ENCODE measurements at regions not wholly inside any gene's neighbourhood (a gene's known extent, or its start where the extent isn't known, plus 50 kb on each side); places are given as distances from the start of the nearest gene placed in this dataset.

- no peak overlapping the region for H3K9ac ChIP-seq (ENCODE audit: insufficient read length)
- no peak overlapping the region for H3K27ac ChIP-seq
- no peak for TF ChIP-seq EZH2 (IDR thresholded peaks at IDR 0.05)
- no peak for TF ChIP-seq POLR2AphosphoS5 (IDR thresholded peaks at IDR 0.05; ENCODE audit: borderline replicate concordance, low read depth, low read length)
- no peak for TF ChIP-seq FOXP2 (optimal IDR thresholded peaks at IDR 0.05; ENCODE audit: control extremely low read depth, extremely low read length, insufficient read depth)
- no peaks in the 10 kb centered on the region for H3K9me3 ChIP-seq (ENCODE audit: low read depth, low read length)
- no peaks in the 10 kb centered on the region for H3K36me3 ChIP-seq (ENCODE audit: insufficient read depth, low read length)
- DNase-seq (ENCODE audit: low read depth, low spot score): no peak
- H3K4me3 ChIP-seq: no peak overlapping the region
These were observed 90.1 kb upstream of the PAK5 start for GRCh38 chr20:9928955-9929354.

- Histone ChIP-seq H3K27ac (no peak overlapping the region), H3K9me3 (ENCODE audit: low read depth, low read length) (no peaks in the 10 kb centered on the region), H3K9ac (ENCODE audit: insufficient read length) (no peak overlapping the region), H3K36me3 (ENCODE audit: insufficient read depth, low read length) (no peaks in the 10 kb centered on the region), H3K4me3 (no peak overlapping the region)
- DNase-seq (ENCODE audit: low read depth, low spot score): no peak
- no peak for TF ChIP-seq EZH2 (IDR thresholded peaks at IDR 0.05)
- TF ChIP-seq POLR2AphosphoS5 (IDR thresholded peaks at IDR 0.05; ENCODE audit: borderline replicate concordance, low read depth, low read length): no peak
- no peak for TF ChIP-seq FOXP2 (optimal IDR thresholded peaks at IDR 0.05; ENCODE audit: control extremely low read depth, extremely low read length, insufficient read depth)
These were observed 89.4 kb upstream of the PAK5 start for GRCh38 chr20:9928281-9928737.

GRCh38 chr20:9927224-9927623 lies 88.3 kb upstream of the PAK5 start:
- no peak overlapping the region for H3K4me3 ChIP-seq
- no peaks in the 10 kb centered on the region for H3K36me3 ChIP-seq (ENCODE audit: insufficient read depth, low read length)
- H3K9ac ChIP-seq (ENCODE audit: insufficient read length): no peak overlapping the region
- TF ChIP-seq EZH2 (IDR thresholded peaks at IDR 0.05): no peak
- TF ChIP-seq POLR2AphosphoS5 (IDR thresholded peaks at IDR 0.05; ENCODE audit: borderline replicate concordance, low read depth, low read length): no peak
- no peak for TF ChIP-seq FOXP2 (optimal IDR thresholded peaks at IDR 0.05; ENCODE audit: control extremely low read depth, extremely low read length, insufficient read depth)
- no peak for DNase-seq (ENCODE audit: low read depth, low spot score)
- no peaks in the 10 kb centered on the region for H3K9me3 ChIP-seq (ENCODE audit: low read depth, low read length)
- H3K27ac ChIP-seq: no peak overlapping the region

GRCh38 chr20:9926476-9926875 lies 87.6 kb upstream of the PAK5 start:
- no peak overlapping the region for H3K9ac ChIP-seq (ENCODE audit: insufficient read length)
- no peak overlapping the region for H3K27ac ChIP-seq
- no peaks in the 10 kb centered on the region for H3K9me3 ChIP-seq (ENCODE audit: low read depth, low read length)
- no peak for TF ChIP-seq EZH2 (IDR thresholded peaks at IDR 0.05)
- no peak for TF ChIP-seq POLR2AphosphoS5 (IDR thresholded peaks at IDR 0.05; ENCODE audit: borderline replicate concordance, low read depth, low read length)
- TF ChIP-seq FOXP2 (optimal IDR thresholded peaks at IDR 0.05; ENCODE audit: control extremely low read depth, extremely low read length, insufficient read depth): no peak
- no peaks in the 10 kb centered on the region for H3K36me3 ChIP-seq (ENCODE audit: insufficient read depth, low read length)
- no peak overlapping the region for H3K4me3 ChIP-seq
- DNase-seq (ENCODE audit: low read depth, low spot score): no peak

- no peak overlapping the region for H3K27ac ChIP-seq
- DNase-seq (ENCODE audit: low read depth, low spot score): no peak
- TF ChIP-seq POLR2AphosphoS5 (IDR thresholded peaks at IDR 0.05; ENCODE audit: borderline replicate concordance, low read depth, low read length) (no peak), FOXP2 (optimal IDR thresholded peaks at IDR 0.05; ENCODE audit: control extremely low read depth, extremely low read length, insufficient read depth) (no peak), EZH2 (IDR thresholded peaks at IDR 0.05) (no peak)
- H3K9me3 ChIP-seq (ENCODE audit: low read depth, low read length): no peaks in the 10 kb centered on the region
- no peak overlapping the region for H3K4me3 ChIP-seq
- H3K9ac ChIP-seq (ENCODE audit: insufficient read length): no peak overlapping the region
- no peaks in the 10 kb centered on the region for H3K36me3 ChIP-seq (ENCODE audit: insufficient read depth, low read length)
These were observed 87.1 kb upstream of the PAK5 start for GRCh38 chr20:9926007-9926406.

GRCh38 chr20:9923648-9924047 lies 84.8 kb upstream of the PAK5 start:
- Histone ChIP-seq H3K36me3 (ENCODE audit: insufficient read depth, low read length) (no peaks in the 10 kb centered on the region), H3K4me3 (no peak overlapping the region), H3K9ac (ENCODE audit: insufficient read length) (no peak overlapping the region), H3K9me3 (ENCODE audit: low read depth, low read length) (no peaks in the 10 kb centered on the region), H3K27ac (no peak overlapping the region)
- TF ChIP-seq FOXP2 (optimal IDR thresholded peaks at IDR 0.05; ENCODE audit: control extremely low read depth, extremely low read length, insufficient read depth) (no peak), EZH2 (IDR thresholded peaks at IDR 0.05) (no peak), POLR2AphosphoS5 (IDR thresholded peaks at IDR 0.05; ENCODE audit: borderline replicate concordance, low read depth, low read length) (no peak)
- no peak for DNase-seq (ENCODE audit: low read depth, low spot score)

- Histone ChIP-seq H3K27ac (no peak overlapping the region), H3K9me3 (ENCODE audit: low read depth, low read length) (no peaks in the 10 kb centered on the region), H3K4me3 (no peak overlapping the region), H3K9ac (ENCODE audit: insufficient read length) (no peak overlapping the region), H3K36me3 (ENCODE audit: insufficient read depth, low read length) (no peaks in the 10 kb centered on the region)
- DNase-seq (ENCODE audit: low read depth, low spot score): no peak
- TF ChIP-seq EZH2 (IDR thresholded peaks at IDR 0.05) (no peak), POLR2AphosphoS5 (IDR thresholded peaks at IDR 0.05; ENCODE audit: borderline replicate concordance, low read depth, low read length) (no peak), FOXP2 (optimal IDR thresholded peaks at IDR 0.05; ENCODE audit: control extremely low read depth, extremely low read length, insufficient read depth) (no peak)
These were observed 82.0 kb upstream of the PAK5 start for GRCh38 chr20:9920866-9921265.

GRCh38 chr20:9919271-9920014 lies 80.6 kb upstream of the PAK5 start:
- no peaks in the 10 kb centered on the region for H3K36me3 ChIP-seq (ENCODE audit: insufficient read depth, low read length)
- DNase-seq (ENCODE audit: low read depth, low spot score): no peak
- TF ChIP-seq EZH2 (IDR thresholded peaks at IDR 0.05) (no peak), POLR2AphosphoS5 (IDR thresholded peaks at IDR 0.05; ENCODE audit: borderline replicate concordance, low read depth, low read length) (no peak), FOXP2 (optimal IDR thresholded peaks at IDR 0.05; ENCODE audit: control extremely low read depth, extremely low read length, insufficient read depth) (no peak)
- H3K27ac ChIP-seq: no peak overlapping the region
- no peak overlapping the region for H3K9ac ChIP-seq (ENCODE audit: insufficient read length)
- no peaks in the 10 kb centered on the region for H3K9me3 ChIP-seq (ENCODE audit: low read depth, low read length)
- no peak overlapping the region for H3K4me3 ChIP-seq

- TF ChIP-seq EZH2 (IDR thresholded peaks at IDR 0.05): no peak
- no peak for TF ChIP-seq POLR2AphosphoS5 (IDR thresholded peaks at IDR 0.05; ENCODE audit: borderline replicate concordance, low read depth, low read length)
- TF ChIP-seq FOXP2 (optimal IDR thresholded peaks at IDR 0.05; ENCODE audit: control extremely low read depth, extremely low read length, insufficient read depth): no peak
- no peak for DNase-seq (ENCODE audit: low read depth, low spot score)
- H3K9me3 ChIP-seq (ENCODE audit: low read depth, low read length): no peaks in the 10 kb centered on the region
- H3K4me3 ChIP-seq: no peak overlapping the region
- H3K36me3 ChIP-seq (ENCODE audit: insufficient read depth, low read length): no peaks in the 10 kb centered on the region
- no peak overlapping the region for H3K9ac ChIP-seq (ENCODE audit: insufficient read length)
- H3K27ac ChIP-seq: no peak overlapping the region
These were observed 79.5 kb upstream of the PAK5 start for GRCh38 chr20:9918348-9918747.
